ENCODE measurements at regions not wholly inside any gene's neighbourhood (a gene's known extent, or its start where the extent isn't known, plus 50 kb on each side); places are given as distances from the start of the nearest gene placed in this dataset.

- no peak overlapping the region for H3K4me2 ChIP-seq (ENCODE audit: low read length)
- H3K27ac ChIP-seq (ENCODE audit: low read length) = no peak overlapping the region
- H3K4me3 ChIP-seq (ENCODE audit: low read length) = no peak overlapping the region
- no peak for TF ChIP-seq CTCF (IDR thresholded peaks at IDR 0.05; ENCODE audit: poor library complexity, severe bottlenecking)
- no peak for TF ChIP-seq MXI1 (conservative IDR thresholded peaks at IDR 0.05; ENCODE audit: poor library complexity, severe bottlenecking)
- TF ChIP-seq POLR2AphosphoS5 (IDR thresholded peaks at IDR 0.05) = no peak
- no peak for TF ChIP-seq REST (IDR thresholded peaks at IDR 0.05; ENCODE audit: borderline replicate concordance)
- TF ChIP-seq EP300 (conservative IDR thresholded peaks at IDR 0.05; ENCODE audit: poor library complexity, severe bottlenecking) = no peak
- TF ChIP-seq TAF1 (IDR thresholded peaks at IDR 0.05; ENCODE audit: low read depth) = no peak
- TF ChIP-seq EZH2 (IDR thresholded peaks at IDR 0.05; ENCODE audit: borderline replicate concordance, insufficient read depth, low read length, poor library complexity, severe bottlenecking) = no peak
- no peak for TF ChIP-seq RAD21 (conservative IDR thresholded peaks at IDR 0.05)
- TF ChIP-seq SMC3 (conservative IDR thresholded peaks at IDR 0.05; ENCODE audit: poor library complexity) = no peak
- no peaks in the 10 kb centered on the region for H3K9me3 ChIP-seq (ENCODE audit: low read length)
- H4K20me1 ChIP-seq (ENCODE audit: insufficient read depth) = no peaks in the 10 kb centered on the region
- H3K27me3 ChIP-seq (ENCODE audit: insufficient read depth, low read depth, low read length) = no peaks in the 10 kb centered on the region
- no peak overlapping the region for H3K9ac ChIP-seq (ENCODE audit: low read length)
- no peaks in the 10 kb centered on the region for H3K79me2 ChIP-seq (replicated peaks; ENCODE audit: insufficient read depth, low read length)
- no peak overlapping the region for H2AFZ ChIP-seq (ENCODE audit: low read depth, low read length)
- no peaks in the 10 kb centered on the region for H3K36me3 ChIP-seq (ENCODE audit: insufficient read depth, low read length)
- H3F3A ChIP-seq (ENCODE audit: insufficient read depth, low read length, poor library complexity, severe bottlenecking) = no peaks in the 10 kb centered on the region
- H3K9me2 ChIP-seq (ENCODE audit: insufficient read depth, low read length) = no peaks in the 10 kb centered on the region
These were observed 191.9 kb upstream of the DDI1 start for GRCh38 chr11:103844327-103845215.

- H3K9ac ChIP-seq (ENCODE audit: low read length) = no peak overlapping the region
- H3K36me3 ChIP-seq (ENCODE audit: insufficient read depth, low read length) = no peaks in the 10 kb centered on the region
- H3K27me3 ChIP-seq (ENCODE audit: insufficient read depth, low read depth, low read length) = no peaks in the 10 kb centered on the region
- H3K4me2 ChIP-seq (ENCODE audit: low read length) = no peak overlapping the region
- H3K9me2 ChIP-seq (ENCODE audit: insufficient read depth, low read length) = no peaks in the 10 kb centered on the region
- H3K4me3 ChIP-seq (ENCODE audit: low read length) = no peak overlapping the region
- H2AFZ ChIP-seq (ENCODE audit: low read depth, low read length) = no peak overlapping the region
- TF ChIP-seq TAF1 (IDR thresholded peaks at IDR 0.05; ENCODE audit: low read depth) (no peak), SMC3 (conservative IDR thresholded peaks at IDR 0.05; ENCODE audit: poor library complexity) (no peak), EP300 (conservative IDR thresholded peaks at IDR 0.05; ENCODE audit: poor library complexity, severe bottlenecking) (no peak), REST (IDR thresholded peaks at IDR 0.05; ENCODE audit: borderline replicate concordance) (no peak), POLR2AphosphoS5 (IDR thresholded peaks at IDR 0.05) (no peak), MXI1 (conservative IDR thresholded peaks at IDR 0.05; ENCODE audit: poor library complexity, severe bottlenecking) (no peak), RAD21 (conservative IDR thresholded peaks at IDR 0.05) (no peak), EZH2 (IDR thresholded peaks at IDR 0.05; ENCODE audit: borderline replicate concordance, insufficient read depth, low read length, poor library complexity, severe bottlenecking) (no peak), CTCF (IDR thresholded peaks at IDR 0.05; ENCODE audit: poor library complexity, severe bottlenecking) (no peak)
- no peak overlapping the region for H3K27ac ChIP-seq (ENCODE audit: low read length)
- no peaks in the 10 kb centered on the region for H3K9me3 ChIP-seq (ENCODE audit: low read length)
- no peaks in the 10 kb centered on the region for H3K79me2 ChIP-seq (replicated peaks; ENCODE audit: insufficient read depth, low read length)
- H4K20me1 ChIP-seq (ENCODE audit: insufficient read depth) = no peaks in the 10 kb centered on the region
- H3F3A ChIP-seq (ENCODE audit: insufficient read depth, low read length, poor library complexity, severe bottlenecking) = no peaks in the 10 kb centered on the region
These were observed 191.1 kb upstream of the DDI1 start for GRCh38 chr11:103845331-103845730.
